BLaER1 treated with 17β-estradiol and CSF1 and Interleukin-3, amounts not matched to agents 10 nM and 100 nM (cell line): ENCODE measurements at regions not wholly inside any gene's neighbourhood (a gene's known extent, or its start where the extent isn't known, plus 50 kb on each side); places are given as distances from the start of the nearest gene placed in this dataset.

ENCODE experiments used
- H3K27ac ChIP-seq, 11 experiments: shearing (Covaris generic); formaldehyde crosslinking; 2 replicates each; pipeline ENCODE4 v1.8.1; 2022
- H3K27me3 ChIP-seq, 11 experiments: shearing (Covaris generic); formaldehyde crosslinking; 2 replicates each; pipeline ENCODE4 v1.8.1; 2022
- H3K36me3 ChIP-seq, 11 experiments: shearing (Covaris generic); formaldehyde crosslinking; 2 replicates each; pipeline ENCODE4 v1.8.1; 2022
- H3K4me1 ChIP-seq, 10 experiments: shearing (Covaris generic); formaldehyde crosslinking; 2 replicates each; pipeline ENCODE4 v1.8.1; 2022
- H3K4me2 ChIP-seq, 11 experiments: shearing (Covaris generic); formaldehyde crosslinking; 2 replicates each; pipeline ENCODE4 v1.8.1; 2022
- H3K4me3 ChIP-seq, 10 experiments: shearing (Covaris generic); formaldehyde crosslinking; 2 replicates each; pipeline ENCODE4 v1.8.1; 2022
- H3K9ac ChIP-seq, 11 experiments: shearing (Covaris generic); formaldehyde crosslinking; 2 replicates each; pipeline ENCODE4 v1.8.1; 2022
- H3K9me3 ChIP-seq, 11 experiments: shearing (Covaris generic); formaldehyde crosslinking; replicated peaks in 1 of 11; 2 replicates each; pipeline ENCODE4 v1.8.1; 2022
- H4K20me1 ChIP-seq, 11 experiments: shearing (Covaris generic); formaldehyde crosslinking; 2 replicates each; pipeline ENCODE4 v1.8.1; 2022
- Cebpa-rat ChIP-seq, 11 experiments: shearing (Covaris generic); IDR thresholded peaks; 2 replicates each; pipeline ENCODE4 v1.8.1; 2022

DNA sequence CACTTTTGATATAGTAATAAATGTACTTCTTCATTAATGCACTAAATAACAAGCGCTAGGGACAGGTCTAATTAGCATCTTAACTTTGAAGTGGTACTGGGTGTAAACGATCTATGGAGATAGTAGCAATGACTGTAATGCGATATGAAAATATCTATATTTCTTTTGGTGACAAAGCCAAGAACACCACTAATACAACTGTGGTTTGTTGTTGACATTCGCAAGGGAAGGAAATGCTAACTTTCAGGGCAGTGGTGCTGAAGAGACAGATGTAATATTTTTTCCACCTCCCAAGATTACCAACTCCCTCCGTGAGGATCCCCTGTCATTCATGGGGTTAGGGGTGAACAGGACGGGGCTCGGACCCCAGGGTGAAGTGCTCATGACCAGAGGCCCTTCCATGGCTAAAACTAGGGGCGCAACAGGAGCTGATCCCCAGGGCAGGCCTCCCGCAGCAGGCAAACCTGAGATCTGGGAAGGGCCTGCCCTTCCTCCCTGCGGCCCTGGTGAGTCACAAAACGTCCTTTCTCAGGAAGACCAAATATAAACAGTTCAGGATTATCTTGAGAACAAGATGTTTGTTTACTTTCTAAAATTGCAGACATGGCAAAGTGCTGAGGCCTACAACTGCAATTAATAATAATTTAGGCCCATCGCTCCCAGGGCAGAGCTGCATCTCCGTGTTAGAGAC is 65.0 kb upstream of the TOX2 start:
- Histone ChIP-seq H3K27me3 (no peaks in the 10 kb centered on the region), H4K20me1 (no peaks in the 10 kb centered on the region), H3K4me2 (peak overlapping the region in 6 of 11 experiments; percentile 8 to 57 (median 40); a peak in 9 of 22 replicates), H3K4me1 (peaks cover 0 to 20% (median 5%) of the 10 kb centered on the region in 10 experiments; a peak in 11 of 20 replicates), H3K27ac (no peak overlapping the region), H3K9ac (peak overlapping the region in 1 of 11 experiments; percentile 27; a peak in 1 of 22 replicates), H3K36me3 (no peaks in the 10 kb centered on the region), H3K9me3 (no peaks in the 10 kb centered on the region), H3K4me3 (no peak overlapping the region)
- no peak for TF ChIP-seq Cebpa-rat (IDR thresholded peaks at IDR 0.05)

DNA sequence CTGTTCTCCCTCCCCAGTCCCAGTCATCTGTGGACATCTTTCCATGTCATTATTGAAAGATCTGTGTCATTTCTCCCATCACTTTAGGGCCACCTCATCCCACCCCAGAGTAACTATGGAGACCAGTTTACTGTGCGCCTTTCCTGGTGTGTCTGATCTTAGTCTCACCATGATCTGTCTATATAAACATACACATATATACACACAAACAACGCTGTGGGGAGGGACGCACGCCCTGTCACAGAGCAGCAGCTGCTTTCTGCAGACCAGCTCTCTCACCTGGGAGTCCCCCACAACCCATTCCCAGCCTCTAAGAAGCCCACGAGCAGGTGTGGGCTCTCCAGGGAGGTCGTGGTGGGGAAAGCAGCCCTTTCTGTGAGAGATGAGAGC is 68.1 kb upstream of the TOX2 start:
- no peaks in the 10 kb centered on the region for H4K20me1 ChIP-seq
- H3K27ac ChIP-seq = no peak overlapping the region
- no peak for TF ChIP-seq Cebpa-rat (IDR thresholded peaks at IDR 0.05)
- H3K9me3 ChIP-seq = no peaks in the 10 kb centered on the region
- no peak overlapping the region for H3K4me3 ChIP-seq
- H3K9ac ChIP-seq = no peak overlapping the region
- H3K4me1 ChIP-seq = peaks cover 0 to 41% (median 15%) of the 10 kb centered on the region in 10 experiments; a peak in 12 of 20 replicates
- H3K27me3 ChIP-seq = no peaks in the 10 kb centered on the region
- no peak overlapping the region for H3K4me2 ChIP-seq
- no peaks in the 10 kb centered on the region for H3K36me3 ChIP-seq

GRCh38 chr20:43844778-43845614 is 69.7 kb upstream of the TOX2 start:
- Histone ChIP-seq H3K36me3 (no peaks in the 10 kb centered on the region), H3K4me3 (no peak overlapping the region), H3K9me3 (no peaks in the 10 kb centered on the region), H4K20me1 (no peaks in the 10 kb centered on the region), H3K27ac (no peak overlapping the region), H3K4me1 (peaks cover 0 to 52% (median 21%) of the 10 kb centered on the region in 10 experiments; a peak in 13 of 20 replicates), H3K27me3 (no peaks in the 10 kb centered on the region), H3K4me2 (peak overlapping the region in 4 of 11 experiments; percentile 28 to 65 (median 55); a peak in 8 of 22 replicates), H3K9ac (no peak overlapping the region)
- no peak for TF ChIP-seq Cebpa-rat (IDR thresholded peaks at IDR 0.05)

DNA sequence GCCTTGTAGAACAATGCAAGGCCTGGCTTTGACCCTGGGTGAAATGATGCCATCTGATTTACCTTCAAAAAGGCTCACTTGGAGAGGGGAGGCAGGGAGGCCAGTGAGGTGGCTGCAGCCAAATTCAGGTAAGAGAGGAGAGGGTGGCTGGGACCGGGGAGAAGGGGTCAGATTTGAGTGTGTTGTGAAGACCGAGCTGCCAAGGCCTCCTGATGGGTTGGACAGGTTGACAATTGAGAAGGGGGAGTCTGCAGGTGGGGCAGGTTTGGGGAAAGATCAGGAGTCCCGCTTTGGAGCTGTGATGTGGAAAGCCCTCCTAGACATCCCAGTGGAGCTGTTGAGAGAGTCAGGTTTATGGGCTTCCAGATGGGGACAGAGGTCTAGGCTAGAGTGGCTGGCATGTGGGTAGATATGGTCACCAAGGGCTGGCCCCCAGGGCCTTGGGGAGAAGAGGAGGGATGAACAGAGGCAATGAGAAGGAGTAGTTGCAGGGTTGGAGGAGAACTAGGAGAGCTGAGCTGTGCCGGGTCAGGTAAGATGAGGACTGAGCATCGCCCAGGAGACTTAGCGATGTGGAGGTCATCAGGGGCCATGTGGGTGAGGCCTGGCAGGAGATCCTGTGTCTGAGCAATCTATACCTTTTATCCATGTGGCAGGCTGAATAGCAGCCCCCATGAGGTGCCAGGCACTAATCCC is 70.5 kb upstream of the TOX2 start:
- no peaks in the 10 kb centered on the region for H3K36me3 ChIP-seq
- H3K4me1 ChIP-seq = peaks cover 0 to 51% (median 21%) of the 10 kb centered on the region in 10 experiments; a peak in 12 of 20 replicates
- H3K27me3 ChIP-seq = no peaks in the 10 kb centered on the region
- TF ChIP-seq Cebpa-rat (IDR thresholded peaks at IDR 0.05) = no peak
- no peak overlapping the region for H3K4me3 ChIP-seq
- no peak overlapping the region for H3K9ac ChIP-seq
- H3K27ac ChIP-seq = no peak overlapping the region
- peak overlapping the region in 5 of 11 experiments; percentile 41 to 65 (median 52); a peak in 10 of 22 replicates for H3K4me2 ChIP-seq
- H4K20me1 ChIP-seq = no peaks in the 10 kb centered on the region
- H3K9me3 ChIP-seq = no peaks in the 10 kb centered on the region

GRCh38 chr20:43843096-43843964 is 71.3 kb upstream of the TOX2 start:
- H3K4me3 ChIP-seq = no peak overlapping the region
- H4K20me1 ChIP-seq = no peaks in the 10 kb centered on the region
- H3K36me3 ChIP-seq = no peaks in the 10 kb centered on the region
- no peaks in the 10 kb centered on the region for H3K27me3 ChIP-seq
- H3K9me3 ChIP-seq = no peaks in the 10 kb centered on the region
- no peak overlapping the region for H3K27ac ChIP-seq
- no peak for TF ChIP-seq Cebpa-rat (IDR thresholded peaks at IDR 0.05)
- no peak overlapping the region for H3K9ac ChIP-seq
- H3K4me1 ChIP-seq = peaks cover 0 to 53% (median 21%) of the 10 kb centered on the region in 10 experiments; a peak in 13 of 20 replicates
- peak overlapping the region in 5 of 11 experiments; percentile 41 to 65 (median 52); a peak in 9 of 22 replicates for H3K4me2 ChIP-seq

DNA sequence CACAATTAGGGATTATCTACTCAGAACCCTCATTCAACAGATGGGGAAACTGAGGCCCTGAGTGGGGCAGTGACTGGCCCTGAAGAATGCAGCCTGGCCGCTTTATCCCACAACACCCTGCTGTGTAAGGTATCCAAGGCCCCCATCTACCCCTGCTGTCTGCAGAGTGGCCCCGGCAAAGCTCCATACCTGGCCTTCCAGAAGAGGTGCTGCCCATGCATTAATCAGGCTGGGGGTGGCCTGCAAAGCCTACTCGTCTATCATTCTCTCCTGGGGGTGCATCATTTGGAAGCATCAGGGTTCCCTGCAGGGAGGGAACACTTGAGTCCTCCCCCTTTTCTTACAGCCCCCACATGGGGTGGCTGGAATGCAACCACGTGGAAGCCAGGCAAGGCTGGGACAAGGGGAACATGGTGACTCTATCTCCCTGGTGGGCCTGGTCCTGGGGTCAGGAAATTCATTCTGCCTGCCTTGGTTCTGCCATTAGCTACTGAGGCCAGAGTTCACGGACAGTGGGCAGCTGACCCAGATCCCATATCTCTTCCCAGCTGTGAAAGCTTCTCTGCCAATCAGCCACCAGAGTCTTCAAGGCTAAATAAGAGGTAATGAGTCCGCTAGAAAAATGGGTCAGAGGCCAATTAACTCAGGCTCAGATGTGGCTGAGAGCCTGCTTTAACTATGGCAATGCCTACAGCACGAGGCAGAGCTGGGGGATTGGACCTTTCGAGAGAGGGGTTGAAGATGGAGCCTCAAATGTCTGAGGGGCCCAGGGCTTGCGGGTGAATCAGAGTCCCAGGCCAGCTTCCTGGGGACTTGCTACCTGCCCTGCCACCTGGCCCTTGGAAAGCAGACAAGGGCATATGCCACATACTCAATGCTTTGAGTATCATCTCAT is 72.3 kb upstream of the TOX2 start:
- peak overlapping the region in 5 of 11 experiments; percentile 41 to 65 (median 52); a peak in 4 of 22 replicates for H3K4me2 ChIP-seq
- no peaks in the 10 kb centered on the region for H3K9me3 ChIP-seq
- H3K27me3 ChIP-seq = no peaks in the 10 kb centered on the region
- no peak overlapping the region for H3K27ac ChIP-seq
- H4K20me1 ChIP-seq = no peaks in the 10 kb centered on the region
- no peak for TF ChIP-seq Cebpa-rat (IDR thresholded peaks at IDR 0.05)
- no peak overlapping the region for H3K9ac ChIP-seq
- no peak overlapping the region for H3K4me3 ChIP-seq
- no peaks in the 10 kb centered on the region for H3K36me3 ChIP-seq
- peaks cover 0 to 56% (median 21%) of the 10 kb centered on the region in 10 experiments; a peak in 13 of 20 replicates for H3K4me1 ChIP-seq

GRCh38 chr20:43840382-43841070 is 74.1 kb upstream of the TOX2 start:
- Histone ChIP-seq H4K20me1 (no peaks in the 10 kb centered on the region), H3K27ac (peak overlapping the region in 1 of 11 experiments; percentile 44; a peak in 3 of 22 replicates), H3K9ac (no peak overlapping the region), H3K4me3 (no peak overlapping the region), H3K4me1 (peaks cover 0 to 53% (median 21%) of the 10 kb centered on the region in 10 experiments; a peak in 13 of 20 replicates), H3K36me3 (no peaks in the 10 kb centered on the region), H3K27me3 (no peaks in the 10 kb centered on the region), H3K9me3 (no peaks in the 10 kb centered on the region), H3K4me2 (peak overlapping the region in 5 of 11 experiments; percentile 2 to 62 (median 50); a peak in 8 of 22 replicates)
- no peak for TF ChIP-seq Cebpa-rat (IDR thresholded peaks at IDR 0.05)
